ENCODE measurements at regions not wholly inside any gene's neighbourhood (a gene's known extent, or its start where the extent isn't known, plus 50 kb on each side); places are given as distances from the start of the nearest gene placed in this dataset.

GRCh38 chr1:238399558-238399957 lies 508.8 kb upstream of the ZP4 start:
- no peak for TF ChIP-seq CTCF (tag by site-specific recombination; IDR thresholded peaks at IDR 0.05)
- TF ChIP-seq ZNF146 (tag by site-specific recombination; IDR thresholded peaks at IDR 0.05): no peak
- no peak for TF ChIP-seq ZNF449 (tag by site-specific recombination; IDR thresholded peaks at IDR 0.05)
- no peak for TF ChIP-seq ZSCAN18 (tag by site-specific recombination; IDR thresholded peaks at IDR 0.05)
